ENCODE measurements at regions not wholly inside any gene's neighbourhood (a gene's known extent, or its start where the extent isn't known, plus 50 kb on each side); places are given as distances from the start of the nearest gene placed in this dataset.

GRCh38 chr14:85987907-85988306 is 458.0 kb downstream of the FLRT2 start:
- no peak for TF ChIP-seq CTCF (IDR thresholded peaks at IDR 0.05; ENCODE audit: low read depth, low read length, poor library complexity, severe bottlenecking)
- TF ChIP-seq EZH2phosphoT487 (IDR thresholded peaks at IDR 0.05; ENCODE audit: borderline replicate concordance, low read length): no peak
